WI38 (cell line): ENCODE measurements at regions not wholly inside any gene's neighbourhood (a gene's known extent, or its start where the extent isn't known, plus 50 kb on each side); places are given as distances from the start of the nearest gene placed in this dataset.

Experiments
- H3K4me3 ChIP-seq: 2 replicates; pipeline ENCODE4 v1.5.1; 2011; ENCODE audit warnings: low read depth, mild to moderate bottlenecking, control low read depth, low read length
- CTCF ChIP-seq: IDR thresholded peaks from 2 replicates; pipeline ENCODE4 v1.5.1; 2012; ENCODE audit warnings: low read depth, mild to moderate bottlenecking, control low read depth, low read length

- no peak overlapping the region for H3K4me3 ChIP-seq
- TF ChIP-seq CTCF, result no peak
Measured at GRCh38 chr11:44399968-44400367, 90.0 kb upstream of the ALX4 start.

GRCh38 chr11:44400431-44400830 lies 90.5 kb upstream of the ALX4 start:
- H3K4me3 ChIP-seq, result no peak overlapping the region
- TF ChIP-seq CTCF, result no peak

GRCh38 chr11:44402466-44403075 lies 92.6 kb upstream of the ALX4 start:
- no peak for TF ChIP-seq CTCF

GRCh38 chr11:44403176-44403575 lies 93.2 kb upstream of the ALX4 start:
- no peak overlapping the region for H3K4me3 ChIP-seq
- no peak for TF ChIP-seq CTCF

More at GRCh38 chr11:44402466-44403075, 92.6 kb upstream of the ALX4 start:
- no peak overlapping the region for H3K4me3 ChIP-seq

- no peak for TF ChIP-seq CTCF
- no peak overlapping the region for H3K4me3 ChIP-seq
Measured at GRCh38 chr11:44403587-44404273, 93.8 kb upstream of the ALX4 start.

GRCh38 chr11:44404301-44404700 lies 94.4 kb upstream of the ALX4 start:
- H3K4me3 ChIP-seq, result no peak overlapping the region
- TF ChIP-seq CTCF, result no peak

GRCh38 chr11:44404736-44405395 lies 94.9 kb upstream of the ALX4 start:
- TF ChIP-seq CTCF, result no peak
- no peak overlapping the region for H3K4me3 ChIP-seq
